HepG2 (cell line): ENCODE measurements at regions not wholly inside any gene's neighbourhood (a gene's known extent, or its start where the extent isn't known, plus 50 kb on each side); places are given as distances from the start of the nearest gene placed in this dataset.
"Not testable (repeated sequence)": the region's sequence is repeated elsewhere in the genome, so short reads cannot be mapped to it uniquely, and the experiment has no call there.

ENCODE experiments used
- ATAC-seq: fragments of 200-7000 bp; cut with Tn5 transposase; 3 replicates; pipeline ENCODE4 v1.9.1; 2020; ENCODE audit warnings: mild to moderate bottlenecking, moderate library complexity
- BruUV-seq: library from RNA; stranded (reverse); fragments of 400-500 nt; replicated peaks from 2 replicates; lab custom pipeline; 2021; lab: Mats Ljungman, UMichigan
- CTCF ChIA-PET: fragments of 300-600 bp; formaldehyde crosslinking; extraction: SDS; loops from one replicate; lab custom pipeline; 2021; ENCODE audit warnings: low total read pairs, inconsistent platforms, low intra/inter-chr PET ratio; lab: Yijun Ruan, JAX
- POLR2A ChIA-PET: fragments of 350-600 bp; sonication (Branson Sonifier 250); formaldehyde crosslinking; loops from one replicate; lab custom pipeline; 2020; ENCODE audit warnings: antibody characterized with exemption, inconsistent platforms; lab: Yijun Ruan, JAX
- DNase-seq: peaks from one replicate; pipeline ENCODE4 v3.0.0-alpha.2; 2015; ENCODE audit warnings: low spot score
- FAIRE-seq: peaks from 3 replicates; lab custom pipeline; 2011; peaks lifted over from hg19 to GRCh38; lab: Jason Lieb, UNC
- H2AFZ ChIP-seq: one replicate; pipeline ENCODE4 v1.6.1; 2011; ENCODE audit warnings: low read length, inconsistent platforms
- H3K27ac ChIP-seq: fragments of 300-600 bp; 3 replicates; pipeline ENCODE4 v1.8.0; 2011; ENCODE audit warnings: mixed run types, mild to moderate bottlenecking, mixed read lengths, low read length, inconsistent platforms; ENCODE audit not compliant: insufficient read depth; ENCODE audit errors: extremely low read length
- H3K27me3 ChIP-seq, 2 experiments: fragments of 200-600 bp in 1 of 2; 2 replicates in 1 of 2; 3 replicates in 1 of 2; pipeline versions ENCODE4 v1.6.0 to v1.8.0; 2011; ENCODE audit warnings: low read length in 2 of 2, mild to moderate bottlenecking in 2 of 2, moderate library complexity in 2 of 2, inconsistent platforms in 1 of 2; ENCODE audit not compliant: insufficient read depth in 2 of 2, control insufficient read depth in 1 of 2
- H3K36me3 ChIP-seq, 2 experiments: fragments of 200-600 bp in 1 of 2; replicated peaks in 1 of 2; 2 replicates in 1 of 2; 3 replicates in 1 of 2; pipeline versions ENCODE4 v1.5.1 to v1.8.0; 2011; ENCODE audit warnings: low read length in 2 of 2, inconsistent platforms in 1 of 2; ENCODE audit not compliant: insufficient read depth in 2 of 2, control insufficient read depth in 1 of 2
- H3K4me1 ChIP-seq: 2 replicates; pipeline ENCODE4 v1.5.1; 2012; ENCODE audit warnings: low read length, inconsistent platforms; ENCODE audit not compliant: insufficient read depth
- H3K4me2 ChIP-seq: 2 replicates; pipeline ENCODE4 v1.6.0; 2011; ENCODE audit warnings: low read depth, low read length, inconsistent platforms
- H3K4me3 ChIP-seq, 3 experiments: fragments of 200-600 bp in 1 of 3; sonication (generic), shearing (Covaris generic) in 1 of 3; replicated peaks in 1 of 3; 2 replicates each; pipeline ENCODE4 v1.5.1; 2011 to 2016; ENCODE audit warnings: low read length in 3 of 3, inconsistent platforms in 2 of 3, low read depth in 2 of 3, mild to moderate bottlenecking in 2 of 3, control low read depth in 1 of 3, mixed read lengths in 1 of 3; ENCODE audit not compliant: insufficient read depth in 1 of 3
- H3K79me2 ChIP-seq: one replicate; pipeline ENCODE4 v1.6.1; 2011; ENCODE audit warnings: low read length, inconsistent platforms; ENCODE audit not compliant: insufficient read depth
- H3K9ac ChIP-seq: 2 replicates; pipeline ENCODE4 v1.6.0; 2011; ENCODE audit warnings: mild to moderate bottlenecking, low read depth, low read length, inconsistent platforms; ENCODE audit not compliant: insufficient read depth
- H3K9me3 ChIP-seq: 2 replicates; pipeline ENCODE4 v1.5.1; 2012; ENCODE audit warnings: mild to moderate bottlenecking, low read length
- H4K20me1 ChIP-seq: 2 replicates; pipeline ENCODE4 v1.6.0; 2011; ENCODE audit warnings: inconsistent platforms, mild to moderate bottlenecking, low read length, moderate library complexity; ENCODE audit not compliant: insufficient read depth
- GLMP ChIP-seq: sonication (generic); formaldehyde crosslinking; IDR thresholded peaks from 2 replicates; pipeline ENCODE4 v1.9.0; 2021; ENCODE audit warnings: missing genetic modification reagents, mild to moderate bottlenecking, borderline replicate concordance
- LRRFIP1 ChIP-seq: sonication (generic); formaldehyde crosslinking; conservative IDR thresholded peaks from 2 replicates; pipeline ENCODE4 v1.4.0; 2020; ENCODE audit warnings: missing genetic modification reagents
- ZNF790 ChIP-seq: sonication (generic); formaldehyde crosslinking; IDR thresholded peaks from 2 replicates; pipeline ENCODE4 v1.8.0; 2022; ENCODE audit warnings: missing genetic modification reagents, mild to moderate bottlenecking, borderline replicate concordance
- WGBS: methylation state at CpG from one replicate; pipeline ENCODE4 v1.1.6; 2017; ENCODE audit warnings: low lambda C conversion rate; 5-methylcytosine and 5-hydroxymethylcytosine counted together
- in situ Hi-C: cut with HindIII; loops from 2 replicates; pipeline ENCODE4 v1.10.0; 2017; ENCODE audit warnings: low pct_unique_long_range_greater_than_20kb; ENCODE audit not compliant: extremely low pct_ligation_motif_present
- intact Hi-C: fragments of 100-400 bp; cut with micrococcal nuclease; formaldehyde crosslinking; loops from one replicate; pipeline ENCODE4 v1.10.0; 2022; ENCODE audit not compliant: unreplicated experiment

GRCh38 chr3:106359692-106360091 lies 490.9 kb upstream of the CBLB start (continued):
- no peak for TF ChIP-seq LRRFIP1 (CRISPR knock-in tag)
- no peak for TF ChIP-seq ZNF790 (CRISPR knock-in tag)
- TF ChIP-seq GLMP (CRISPR knock-in tag): no peak

- H3K36me3 ChIP-seq, H3K9ac ChIP-seq, ATAC-seq, H3K27ac ChIP-seq, in situ Hi-C loops, H2AFZ ChIP-seq, CTCF ChIA-PET, H3K79me2 ChIP-seq, BruUV-seq, H3K4me3 ChIP-seq, H3K4me2 ChIP-seq, intact Hi-C loops, H3K4me1 ChIP-seq, FAIRE-seq, POLR2A ChIA-PET, DNase-seq, H3K9me3 ChIP-seq, H4K20me1 ChIP-seq, H3K27me3 ChIP-seq: not testable (repeated sequence)
- 0% methylated on average over 1 of the region's 1 CpG for WGBS
Measured at GRCh38 chr3:106360901-106361300, 492.1 kb upstream of the CBLB start.
